Glutamatergic neuron (in vitro differentiated cells): ENCODE measurements at regions not wholly inside any gene's neighbourhood (a gene's known extent, or its start where the extent isn't known, plus 50 kb on each side); places are given as distances from the start of the nearest gene placed in this dataset.

Experiments used
- DNase-seq: peaks from one replicate; pipeline ENCODE4 v3.0.0; 2022
- H3K27ac Mint-ChIP-seq: one replicate; pipeline ENCODE4 v1.8.0; 2020; ENCODE audit warnings: mild to moderate bottlenecking, mixed read lengths, inconsistent platforms; ENCODE audit not compliant: unreplicated experiment
- H3K27me3 Mint-ChIP-seq: one replicate; pipeline ENCODE4 v1.8.0; 2020; ENCODE audit warnings: mild to moderate bottlenecking, moderate library complexity, mixed read lengths, inconsistent platforms; ENCODE audit not compliant: unreplicated experiment
- H3K36me3 Mint-ChIP-seq: one replicate; pipeline ENCODE4 v1.8.0; 2020; ENCODE audit warnings: mild to moderate bottlenecking, mixed read lengths, inconsistent platforms; ENCODE audit not compliant: unreplicated experiment
- H3K4me1 Mint-ChIP-seq: one replicate; pipeline ENCODE4 v1.8.0; 2020; ENCODE audit warnings: mild to moderate bottlenecking, low read depth, mixed read lengths, inconsistent platforms; ENCODE audit not compliant: unreplicated experiment
- H3K4me3 Mint-ChIP-seq: one replicate; pipeline ENCODE4 v1.8.0; 2020; ENCODE audit warnings: mild to moderate bottlenecking, mixed read lengths, inconsistent platforms; ENCODE audit not compliant: unreplicated experiment
- H3K9me3 Mint-ChIP-seq: one replicate; pipeline ENCODE4 v1.8.0; 2020; ENCODE audit warnings: mild to moderate bottlenecking, moderate library complexity, mixed read lengths, inconsistent platforms; ENCODE audit not compliant: unreplicated experiment
- CTCF ChIP-seq: fragments of 200-600 bp; sonication (generic); IDR thresholded peaks from one replicate; pipeline ENCODE4 v1.5.0; 2021; ENCODE audit not compliant: partially characterized antibody, unreplicated experiment

GRCh38 chr1:242585616-242586359, 61.3 kb upstream of the PLD5 start:
- H3K27ac Mint-ChIP-seq: no peak overlapping the region
- peaks cover 5% of the 10 kb centered on the region for H3K27me3 Mint-ChIP-seq
- H3K4me1 Mint-ChIP-seq: no peaks in the 10 kb centered on the region
- no peak overlapping the region for H3K4me3 Mint-ChIP-seq
- no peaks in the 10 kb centered on the region for H3K36me3 Mint-ChIP-seq
- peaks cover 2% of the 10 kb centered on the region for H3K9me3 Mint-ChIP-seq
- no peak for TF ChIP-seq CTCF
- DNase-seq: no peak

GRCh38 chr1:242582669-242583068, 58.2 kb upstream of the PLD5 start:
- no peak for DNase-seq
- Mint-ChIP-seq H3K27ac (no peak overlapping the region), H3K27me3 (peaks cover 2% of the 10 kb centered on the region), H3K9me3 (peaks cover 2% of the 10 kb centered on the region), H3K4me1 (no peaks in the 10 kb centered on the region), H3K4me3 (no peak overlapping the region), H3K36me3 (no peaks in the 10 kb centered on the region)
- TF ChIP-seq CTCF: no peak

- DNase-seq: no peak
- H3K4me3 Mint-ChIP-seq: no peak overlapping the region
- no peaks in the 10 kb centered on the region for H3K36me3 Mint-ChIP-seq
- TF ChIP-seq CTCF: no peak
- H3K4me1 Mint-ChIP-seq: no peaks in the 10 kb centered on the region
- H3K27me3 Mint-ChIP-seq: no peaks in the 10 kb centered on the region
- H3K9me3 Mint-ChIP-seq: no peaks in the 10 kb centered on the region
- H3K27ac Mint-ChIP-seq: no peak overlapping the region
Observed at GRCh38 chr1:242579528-242580235, 55.2 kb upstream of the PLD5 start.
